ENCODE measurements at regions not wholly inside any gene's neighbourhood (a gene's known extent, or its start where the extent isn't known, plus 50 kb on each side); places are given as distances from the start of the nearest gene placed in this dataset.

DNA sequence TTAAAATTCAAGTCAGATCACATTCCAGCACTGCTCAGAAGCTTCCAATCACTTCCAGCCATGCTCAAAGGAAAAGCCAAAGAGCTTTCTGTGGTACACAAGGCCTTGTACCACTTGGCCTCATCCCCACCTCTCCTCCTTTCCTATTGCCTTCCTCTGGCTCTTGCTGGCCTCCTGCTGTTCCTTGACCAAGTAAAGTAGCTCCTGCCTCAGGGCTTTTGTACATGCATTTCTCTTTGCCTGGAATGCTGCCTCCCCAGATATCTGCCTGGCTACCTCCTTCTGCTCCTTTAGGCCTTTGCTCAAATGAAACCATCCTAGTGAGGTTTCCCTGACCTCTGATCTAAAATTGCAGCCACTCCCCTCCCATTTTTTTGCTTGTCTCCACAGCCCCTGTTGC lies 51.2 kb upstream of the TCL1B start:
- no peak overlapping the region for H3K4me3 ChIP-seq (ENCODE audit: low read depth, low read length)
- TF ChIP-seq, protein P1, sequence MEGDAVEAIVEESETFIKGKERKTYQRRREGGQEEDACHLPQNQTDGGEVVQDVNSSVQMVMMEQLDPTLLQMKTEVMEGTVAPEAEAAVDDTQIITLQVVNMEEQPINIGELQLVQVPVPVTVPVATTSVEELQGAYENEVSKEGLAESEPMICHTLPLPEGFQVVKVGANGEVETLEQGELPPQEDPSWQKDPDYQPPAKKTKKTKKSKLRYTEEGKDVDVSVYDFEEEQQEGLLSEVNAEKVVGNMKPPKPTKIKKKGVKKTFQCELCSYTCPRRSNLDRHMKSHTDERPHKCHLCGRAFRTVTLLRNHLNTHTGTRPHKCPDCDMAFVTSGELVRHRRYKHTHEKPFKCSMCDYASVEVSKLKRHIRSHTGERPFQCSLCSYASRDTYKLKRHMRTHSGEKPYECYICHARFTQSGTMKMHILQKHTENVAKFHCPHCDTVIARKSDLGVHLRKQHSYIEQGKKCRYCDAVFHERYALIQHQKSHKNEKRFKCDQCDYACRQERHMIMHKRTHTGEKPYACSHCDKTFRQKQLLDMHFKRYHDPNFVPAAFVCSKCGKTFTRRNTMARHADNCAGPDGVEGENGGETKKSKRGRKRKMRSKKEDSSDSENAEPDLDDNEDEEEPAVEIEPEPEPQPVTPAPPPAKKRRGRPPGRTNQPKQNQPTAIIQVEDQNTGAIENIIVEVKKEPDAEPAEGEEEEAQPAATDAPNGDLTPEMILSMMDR (IDR thresholded peaks at IDR 0.05; ENCODE audit: insufficient read depth, low read length) = no peak
- no peak for DNase-seq (ENCODE audit: low read depth)
